ENCODE measurements at regions not wholly inside any gene's neighbourhood (a gene's known extent, or its start where the extent isn't known, plus 50 kb on each side); places are given as distances from the start of the nearest gene placed in this dataset.

- no peak for TF ChIP-seq CREB3L1 (IDR thresholded peaks at IDR 0.05; ENCODE audit: borderline replicate concordance, low read depth)
- no peak for TF ChIP-seq HDAC8 (tag; IDR thresholded peaks at IDR 0.05)
- TF ChIP-seq SAFB (IDR thresholded peaks at IDR 0.05; ENCODE audit: borderline replicate concordance, low read depth, low read length): no peak
- TF ChIP-seq PRPF4 (IDR thresholded peaks at IDR 0.05; ENCODE audit: insufficient read depth, low read depth, low read length, poor library complexity, severe bottlenecking): no peak
- TF ChIP-seq PRDM10 (IDR thresholded peaks at IDR 0.05; ENCODE audit: partially characterized antibody): no peak
These were observed 636.3 kb downstream of the TRIB2 start (continued) for GRCh38 chr2:13353083-13353482.

- in situ Hi-C loops (cut with MboI) (no loop called here), intact Hi-C loops (cut with micrococcal nuclease) (no loop called here)
- Histone ChIP-seq H3K9ac (ENCODE audit: insufficient read depth in 1 of 2, low read depth in 2 of 2, low read length in 2 of 2) (no peak overlapping the region), H3K36me3 (ENCODE audit: control insufficient read depth, insufficient read depth, low read length) (no peaks in the 10 kb centered on the region), H3K27me3 (ENCODE audit: control insufficient read depth in 2 of 2, insufficient read depth in 2 of 2, low read length in 2 of 2) (no peaks in the 10 kb centered on the region), H3K9me1 (ENCODE audit: control insufficient read depth, insufficient read depth, low read length) (no peaks in the 10 kb centered on the region), H3K4me3 (no peak overlapping the region), H3K79me2 (ENCODE audit: control insufficient read depth, insufficient read depth, low read length) (no peaks in the 10 kb centered on the region), H3K27ac (ENCODE audit: extremely low read depth, low read depth, low read length) (no peak overlapping the region), H3K4me1 (replicated peaks in 1 of 2; ENCODE audit: control insufficient read depth in 2 of 2, insufficient read depth in 2 of 2, low read length in 2 of 2) (no peaks in the 10 kb centered on the region), H2AFZ (ENCODE audit: low read depth, low read length) (no peak overlapping the region), H3K4me2 (ENCODE audit: insufficient read depth, low read length) (no peak overlapping the region), H3K9me3 (replicated peaks; ENCODE audit: control insufficient read depth, insufficient read depth, low read depth, low read length) (0 out of 2 replicates have a peak, but pooled peaks cover 2% of the 10 kb centered on the region), H4K20me1 (replicated peaks; ENCODE audit: control insufficient read depth, insufficient read depth, low read length) (no peaks in the 10 kb centered on the region)
- CTCF ChIA-PET (ENCODE audit: low intra/inter-chr PET ratio): no interaction called here
- ATAC-seq: no peak
- no peak for FAIRE-seq
- no TSS peak for BruUV-seq (replicated peaks)
- DNase-seq (ENCODE audit: extremely low read depth in 1 of 4, low spot score in 3 of 4): no peak
- POLR2A ChIA-PET: no interaction called here
- no peak for TF ChIP-seq NFYB (IDR thresholded peaks at IDR 0.05; ENCODE audit: extremely low read depth, insufficient read length)
- TF ChIP-seq, protein P1, sequence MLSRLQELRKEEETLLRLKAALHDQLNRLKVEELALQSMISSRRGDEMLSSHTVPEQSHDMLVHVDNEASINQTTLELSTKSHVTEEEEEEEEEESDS (CRISPR knock-in tag; IDR thresholded peaks at IDR 0.05): no peak
- no peak for TF ChIP-seq ZHX1 (conservative IDR thresholded peaks at IDR 0.05; ENCODE audit: low read length)
- no peak for TF ChIP-seq ZNF146 (CRISPR knock-in tag; IDR thresholded peaks at IDR 0.05; ENCODE audit: unreplicated experiment)
- no peak for TF ChIP-seq SMARCA5 (IDR thresholded peaks at IDR 0.05)
These were observed 637.3 kb downstream of the TRIB2 start for GRCh38 chr2:13354031-13354430.
